Hepatocyte (in vitro differentiated cells): ENCODE measurements at regions not wholly inside any gene's neighbourhood (a gene's known extent, or its start where the extent isn't known, plus 50 kb on each side); places are given as distances from the start of the nearest gene placed in this dataset.

Source experiments
- DNase-seq: peaks from one replicate; pipeline ENCODE4 v3.0.0-alpha.2; 2016; ENCODE audit warnings: low spot score
- H2AFZ ChIP-seq: fragments of 200-600 bp; sonication (generic); 2 replicates; pipeline ENCODE4 v1.6.0; 2016; ENCODE audit warnings: antibody characterized with exemption, mild to moderate bottlenecking
- H3K27ac ChIP-seq: fragments of 200-600 bp; sonication (generic); 2 replicates; pipeline ENCODE4 v1.5.1; 2016; ENCODE audit warnings: mild to moderate bottlenecking
- H3K27me3 ChIP-seq: fragments of 200-600 bp; sonication (generic); 2 replicates; pipeline ENCODE4 v1.6.1; 2016
- H3K36me3 ChIP-seq: fragments of 200-600 bp; sonication (generic); replicated peaks from 2 replicates; pipeline ENCODE4 v1.5.1; 2016; ENCODE audit warnings: low read depth; ENCODE audit not compliant: insufficient read depth
- H3K4me1 ChIP-seq: fragments of 200-600 bp; sonication (generic); 2 replicates; pipeline ENCODE4 v1.5.1; 2016; ENCODE audit warnings: mild to moderate bottlenecking, moderate library complexity; ENCODE audit not compliant: insufficient read depth
- H3K4me2 ChIP-seq: fragments of 200-600 bp; sonication (generic); 2 replicates; pipeline ENCODE4 v1.6.0; 2016
- H3K4me3 ChIP-seq: fragments of 200-600 bp; sonication (generic); 2 replicates; pipeline ENCODE4 v1.5.1; 2016; ENCODE audit warnings: mild to moderate bottlenecking
- H3K79me2 ChIP-seq: fragments of 200-600 bp; sonication (generic); 2 replicates; pipeline ENCODE4 v1.6.0; 2017; ENCODE audit warnings: mild to moderate bottlenecking
- H3K9me2 ChIP-seq: fragments of 200-600 bp; sonication (generic); replicated peaks from 2 replicates; pipeline ENCODE4 v1.6.0; 2017; ENCODE audit warnings: mild to moderate bottlenecking; ENCODE audit not compliant: insufficient read depth
- H3K9me3 ChIP-seq: fragments of 200-600 bp; sonication (generic); 2 replicates; pipeline ENCODE4 v1.5.1; 2016; ENCODE audit warnings: low read depth, mild to moderate bottlenecking
- H4K20me1 ChIP-seq: fragments of 200-600 bp; sonication (generic); 2 replicates; pipeline ENCODE4 v1.6.0; 2016; ENCODE audit warnings: mild to moderate bottlenecking; ENCODE audit not compliant: insufficient read depth, poor library complexity, severe bottlenecking
- CTCF ChIP-seq: fragments of 200-600 bp; sonication (generic); IDR thresholded peaks from 2 replicates; pipeline ENCODE4 v1.5.1; 2016; ENCODE audit warnings: antibody characterized with exemption, mild to moderate bottlenecking; ENCODE audit not compliant: poor library complexity
- EZH2 ChIP-seq: fragments of 200-600 bp; sonication (generic); IDR thresholded peaks from 2 replicates; pipeline ENCODE4 v1.6.1; 2016; ENCODE audit warnings: antibody characterized with exemption, mild to moderate bottlenecking, borderline replicate concordance
- EZH2phosphoT487 ChIP-seq: fragments of 200-600 bp; sonication (generic); IDR thresholded peaks from one replicate; pipeline ENCODE4 v1.6.1; 2018; ENCODE audit warnings: antibody characterized with exemption, mild to moderate bottlenecking, low read depth, moderate library complexity; ENCODE audit not compliant: unreplicated experiment, severe bottlenecking
- WGBS: methylation state at CpG from one replicate; pipeline ENCODE4 v1.1.6; 2016; ENCODE audit warnings: low lambda C conversion rate; ENCODE audit errors: missing lambda C conversion rate; 5-methylcytosine and 5-hydroxymethylcytosine counted together

DNA sequence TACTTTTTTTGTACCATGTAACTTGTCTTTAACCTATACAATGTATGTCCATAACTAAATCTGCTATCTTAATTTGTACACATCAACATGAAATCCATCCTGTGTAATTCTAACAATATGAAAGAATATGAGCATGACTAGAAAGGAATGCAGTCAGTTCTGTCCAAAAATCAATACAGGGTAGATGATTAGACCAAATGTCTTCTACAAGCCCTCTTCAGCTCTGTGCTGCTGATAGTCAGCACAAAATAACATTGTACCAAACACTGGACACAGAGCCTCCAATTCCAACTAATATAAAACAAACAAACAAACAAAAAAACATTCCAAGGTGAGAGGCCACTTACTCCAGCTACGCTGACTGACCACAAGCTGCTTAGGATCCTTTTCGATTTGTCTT lies 301.4 kb upstream of the IRAK1BP1 start:
- no peaks in the 10 kb centered on the region for H3K9me2 ChIP-seq
- H3K79me2 ChIP-seq = no peaks in the 10 kb centered on the region
- DNase-seq = no peak
- H3K4me3 ChIP-seq = no peak overlapping the region
- no peaks in the 10 kb centered on the region for H4K20me1 ChIP-seq
- no peak overlapping the region for H2AFZ ChIP-seq
- TF ChIP-seq EZH2 (no peak), CTCF (no peak), EZH2phosphoT487 (no peak)
- no peaks in the 10 kb centered on the region for H3K36me3 ChIP-seq
- H3K27ac ChIP-seq = no peak overlapping the region
- 86% methylated on average over 2 of the region's 2 CpGs for WGBS
- no peaks in the 10 kb centered on the region for H3K9me3 ChIP-seq
- no peak overlapping the region for H3K4me2 ChIP-seq
- H3K27me3 ChIP-seq = no peaks in the 10 kb centered on the region
- H3K4me1 ChIP-seq = no peaks in the 10 kb centered on the region

DNA sequence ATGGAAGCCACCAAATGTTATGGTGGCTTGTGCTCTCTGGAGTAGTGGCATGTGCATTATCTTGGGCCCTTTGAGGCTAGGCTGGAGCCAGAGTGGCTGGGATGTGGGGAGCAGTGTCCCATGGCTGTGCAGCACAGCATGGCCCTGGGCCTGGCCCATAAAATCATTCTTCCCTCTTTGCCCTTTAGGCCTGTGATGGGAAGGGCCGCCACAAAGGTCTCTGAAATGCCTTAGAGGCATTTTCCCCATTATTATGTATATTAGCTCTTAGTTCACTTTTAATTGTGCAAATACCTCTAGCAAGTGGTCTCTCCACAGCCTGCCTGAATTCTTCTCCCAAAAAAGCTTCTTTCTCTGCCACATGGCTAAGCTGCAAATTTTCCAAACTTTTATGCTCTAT lies 297.3 kb upstream of the IRAK1BP1 start:
- Histone ChIP-seq H3K27me3 (no peaks in the 10 kb centered on the region), H3K36me3 (no peaks in the 10 kb centered on the region), H3K9me2 (no peaks in the 10 kb centered on the region), H3K4me3 (no peak overlapping the region), H3K27ac (no peak overlapping the region), H3K4me2 (no peak overlapping the region), H2AFZ (no peak overlapping the region), H4K20me1 (no peaks in the 10 kb centered on the region), H3K79me2 (no peaks in the 10 kb centered on the region), H3K4me1 (no peaks in the 10 kb centered on the region), H3K9me3 (no peaks in the 10 kb centered on the region)
- DNase-seq = no peak
- 92% methylated on average over 1 of the region's 1 CpG for WGBS
- TF ChIP-seq EZH2phosphoT487 = no peak

GRCh38 chr6:78577585-78577984 lies 289.8 kb upstream of the IRAK1BP1 start:
- H3K27ac ChIP-seq = no peak overlapping the region
- no peaks in the 10 kb centered on the region for H3K9me2 ChIP-seq
- H3K36me3 ChIP-seq = no peaks in the 10 kb centered on the region
- H3K79me2 ChIP-seq = no peaks in the 10 kb centered on the region
- no peak overlapping the region for H2AFZ ChIP-seq
- H3K4me3 ChIP-seq = no peak overlapping the region
- H3K4me1 ChIP-seq = no peaks in the 10 kb centered on the region
- no peak overlapping the region for H3K4me2 ChIP-seq
- no peak for DNase-seq
- no peaks in the 10 kb centered on the region for H3K27me3 ChIP-seq
- H4K20me1 ChIP-seq = no peaks in the 10 kb centered on the region
- H3K9me3 ChIP-seq = no peaks in the 10 kb centered on the region
- no peak for TF ChIP-seq CTCF
- TF ChIP-seq EZH2phosphoT487 = no peak
- TF ChIP-seq EZH2 = no peak
- 87% methylated on average over 1 of the region's 1 CpG for WGBS

- H3K27me3 ChIP-seq = no peaks in the 10 kb centered on the region
- no peak overlapping the region for H2AFZ ChIP-seq
- H3K4me2 ChIP-seq = no peak overlapping the region
- TF ChIP-seq EZH2 (no peak), EZH2phosphoT487 (no peak), CTCF (no peak)
- H3K79me2 ChIP-seq = no peaks in the 10 kb centered on the region
- H4K20me1 ChIP-seq = no peaks in the 10 kb centered on the region
- no peaks in the 10 kb centered on the region for H3K4me1 ChIP-seq
- 66% methylated on average over 2 of the region's 2 CpGs for WGBS
- H3K27ac ChIP-seq = no peak overlapping the region
- no peak for DNase-seq
- no peaks in the 10 kb centered on the region for H3K36me3 ChIP-seq
- no peak overlapping the region for H3K4me3 ChIP-seq
- H3K9me3 ChIP-seq = no peaks in the 10 kb centered on the region
- H3K9me2 ChIP-seq = no peaks in the 10 kb centered on the region
These were observed 288.9 kb upstream of the IRAK1BP1 start for GRCh38 chr6:78578430-78578829.
